A549 (cell line): ENCODE measurements at regions not wholly inside any gene's neighbourhood (a gene's known extent, or its start where the extent isn't known, plus 50 kb on each side); places are given as distances from the start of the nearest gene placed in this dataset.

Experiments used
- BHLHE40 ChIP-seq: IDR thresholded peaks from 2 replicates; pipeline ENCODE4 v1.6.1; 2012; ENCODE audit warnings: low read depth, low read length, inconsistent platforms
- CTCF ChIP-seq: fragments of >200 bp; sonication (Bioruptor Twin); formaldehyde crosslinking; IDR thresholded peaks from 3 replicates; pipeline ENCODE4 v1.5.1; 2016
- POLR2A ChIP-seq: IDR thresholded peaks from 2 replicates; pipeline ENCODE4 v1.6.1; 2012; ENCODE audit warnings: mild to moderate bottlenecking, low read length
- USF2 ChIP-seq: fragments of 450-650 bp; IDR thresholded peaks from 2 replicates; pipeline ENCODE4 v1.6.1; 2014; ENCODE audit warnings: antibody characterized with exemption

- no peak for TF ChIP-seq POLR2A
- no peak for TF ChIP-seq CTCF
- no peak for TF ChIP-seq BHLHE40
- no peak for TF ChIP-seq USF2
Measured at GRCh38 chrX:66912417-66912816, 273.5 kb upstream of the EDA2R start.
